ENCODE measurements at regions not wholly inside any gene's neighbourhood (a gene's known extent, or its start where the extent isn't known, plus 50 kb on each side); places are given as distances from the start of the nearest gene placed in this dataset.

GRCh38 chr5:109467058-109467457 is 57.3 kb upstream of the PJA2 start:
- DNase-seq = no peak

Measured in activated naive CD4-positive, alpha-beta T cell treated with anti-CD3 and anti-CD28 coated beads, Interleukin-2, amount 50 U/mL, for 16 hours (primary cell).